HEK293 (cell line): ENCODE measurements at regions not wholly inside any gene's neighbourhood (a gene's known extent, or its start where the extent isn't known, plus 50 kb on each side); places are given as distances from the start of the nearest gene placed in this dataset.

Source experiments
- ATF2 ChIP-seq: fragments of 450-650 bp; formaldehyde crosslinking; IDR thresholded peaks from 2 replicates; pipeline ENCODE4 v1.5.1; 2016; ENCODE audit warnings: missing biosample characterization, missing genetic modification characterization, low read depth
- CTCF ChIP-seq: fragments of 450-650 bp; formaldehyde crosslinking; IDR thresholded peaks from 2 replicates; pipeline ENCODE4 v1.5.1; 2016; ENCODE audit warnings: missing biosample characterization, missing genetic modification characterization
- KLF17 ChIP-seq: fragments of 450-650 bp; formaldehyde crosslinking; IDR thresholded peaks from 2 replicates; pipeline ENCODE4 v1.5.1; 2016; ENCODE audit warnings: missing biosample characterization, missing genetic modification characterization

GRCh38 chr18:57976230-57976773 is 67.7 kb upstream of the NEDD4L start:
- TF ChIP-seq ATF2 (tag by site-specific recombination) (no peak), KLF17 (tag by site-specific recombination) (no peak), CTCF (tag by site-specific recombination) (no peak)
